H1 (cell line): ENCODE measurements at regions not wholly inside any gene's neighbourhood (a gene's known extent, or its start where the extent isn't known, plus 50 kb on each side); places are given as distances from the start of the nearest gene placed in this dataset.

ENCODE experiments used
- CTCF ChIA-PET: fragments of 300-600 bp; sonication (Branson Sonifier 250); formaldehyde crosslinking; loops from one replicate; lab custom pipeline; 2021; ENCODE audit not compliant: partially characterized antibody; lab: Charles Lee
- POLR2A ChIA-PET: fragments of 300-600 bp; sonication (Branson Sonifier 250); formaldehyde crosslinking; loops from one replicate; lab custom pipeline; 2021; ENCODE audit warnings: inconsistent platforms; ENCODE audit not compliant: partially characterized antibody; lab: Charles Lee
- DNase-seq, 2 experiments: peaks; one replicate each; pipeline versions ENCODE4 v3.0.0 to v3.0.0-alpha.2; 2010 to 2022; ENCODE audit warnings: low spot score in 2 of 2, low read depth in 1 of 2, mixed read lengths in 1 of 2
- FAIRE-seq: peaks from 2 replicates; lab custom pipeline; 2011; peaks lifted over from hg19 to GRCh38; lab: Jason Lieb, UNC
- H2AFZ ChIP-seq: 2 replicates; pipeline ENCODE4 v1.8.1; 2012; ENCODE audit warnings: low read length, inconsistent platforms
- H2AK5ac ChIP-seq: 2 replicates; pipeline ENCODE4 v1.6.1; 2013; ENCODE audit warnings: low read depth, low read length
- H2BK120ac ChIP-seq: replicated peaks from 2 replicates; pipeline ENCODE3; 2013; ENCODE audit warnings: low read depth, low read length, inconsistent platforms
- H2BK12ac ChIP-seq: 2 replicates; pipeline ENCODE4 v1.6.1; 2013; ENCODE audit warnings: low read depth, low read length
- H2BK15ac ChIP-seq: 2 replicates; pipeline ENCODE4 v1.6.1; 2013; ENCODE audit warnings: low read length
- H2BK20ac ChIP-seq: 2 replicates; pipeline ENCODE4 v1.6.1; 2013; ENCODE audit warnings: low read length
- H2BK5ac ChIP-seq: 2 replicates; pipeline ENCODE4 v1.6.1; 2013; ENCODE audit warnings: low read depth, low read length
- H3K14ac ChIP-seq: 2 replicates; pipeline ENCODE4 v1.6.1; 2013; ENCODE audit warnings: inconsistent platforms; ENCODE audit not compliant: insufficient read length
- H3K18ac ChIP-seq: 2 replicates; pipeline ENCODE4 v1.6.1; 2013; ENCODE audit warnings: low read length; ENCODE audit errors: extremely low read depth
- H3K23ac ChIP-seq: 2 replicates; pipeline ENCODE4 v1.6.1; 2013; ENCODE audit warnings: inconsistent platforms; ENCODE audit not compliant: insufficient read length
- H3K23me2 ChIP-seq: 2 replicates; pipeline ENCODE4 v1.6.1; 2013; ENCODE audit warnings: low read depth, low read length
- H3K27ac ChIP-seq: 2 replicates; pipeline ENCODE4 v1.6.1; 2011; ENCODE audit warnings: low read depth, low read length, inconsistent platforms
- H3K27me3 ChIP-seq, 4 experiments: replicated peaks in 1 of 4; 1 replicate in 1 of 4; 2 replicates in 3 of 4; pipeline versions ENCODE4 v1.6.1 to v1.8.1; 2011 to 2013; ENCODE audit warnings: low read length in 3 of 4, mild to moderate bottlenecking in 3 of 4, inconsistent platforms in 2 of 4, mixed read lengths in 2 of 4, moderate library complexity in 1 of 4; ENCODE audit not compliant: control insufficient read depth in 3 of 4, insufficient read depth in 3 of 4; ENCODE audit errors: extremely low read depth in 1 of 4
- H3K36me3 ChIP-seq, 4 experiments: 2 replicates each; pipeline versions ENCODE4 v1.6.1 to v1.8.1; 2011 to 2013; ENCODE audit warnings: mild to moderate bottlenecking in 4 of 4, low read length in 3 of 4, moderate library complexity in 2 of 4, control low read depth in 1 of 4, inconsistent platforms in 1 of 4; ENCODE audit not compliant: insufficient read depth in 4 of 4, control insufficient read depth in 2 of 4
- H3K4ac ChIP-seq: replicated peaks from 2 replicates; pipeline ENCODE3; 2013; ENCODE audit warnings: low read length, low read depth, mixed read lengths, inconsistent platforms; ENCODE audit not compliant: insufficient read length
- H3K4me1 ChIP-seq, 4 experiments: replicated peaks in 1 of 4; 1 replicate in 1 of 4; 2 replicates in 3 of 4; pipeline versions ENCODE4 v1.6.1 to v1.8.1; 2011 to 2013; ENCODE audit warnings: low read length in 3 of 4, inconsistent platforms in 2 of 4, mixed read lengths in 1 of 4; ENCODE audit not compliant: insufficient read depth in 4 of 4, control insufficient read depth in 3 of 4
- H3K4me2 ChIP-seq, 2 experiments: 2 replicates each; pipeline versions ENCODE4 v1.6.1 to v1.8.1; 2011 to 2013; ENCODE audit warnings: low read depth in 2 of 2, low read length in 2 of 2, control low read depth in 1 of 2, inconsistent platforms in 1 of 2, mild to moderate bottlenecking in 1 of 2; ENCODE audit not compliant: insufficient read depth in 1 of 2
- H3K4me3 ChIP-seq, 4 experiments: fragments of 200-600, 300-600 bp in 1 of 4; sonication (generic), shearing (Covaris generic), sonication (Bioruptor Twin) in 1 of 4; 2 replicates each; pipeline versions ENCODE4 v1.5.1 to v1.8.1; 2011 to 2016; ENCODE audit warnings: low read length in 4 of 4, low read depth in 3 of 4, control low read depth in 2 of 4, inconsistent platforms in 2 of 4, mild to moderate bottlenecking in 2 of 4, mixed read lengths in 1 of 4, moderate library complexity in 1 of 4; ENCODE audit not compliant: insufficient read depth in 2 of 4; ENCODE audit errors: extremely low read depth in 1 of 4
- H3K56ac ChIP-seq: replicated peaks from 2 replicates; pipeline ENCODE3; 2013; ENCODE audit warnings: low read depth, mild to moderate bottlenecking, mixed read lengths, low read length, inconsistent platforms; ENCODE audit not compliant: insufficient read length
- H3K79me1 ChIP-seq: 2 replicates; pipeline ENCODE4 v1.6.1; 2013; ENCODE audit warnings: low read depth, low read length, control low read depth
- H3K79me2 ChIP-seq, 2 experiments: 2 replicates each; pipeline versions ENCODE4 v1.6.1 to v1.8.1; 2012 to 2013; ENCODE audit warnings: low read length in 2 of 2, mild to moderate bottlenecking in 2 of 2, inconsistent platforms in 1 of 2; ENCODE audit not compliant: insufficient read depth in 2 of 2, control insufficient read depth in 1 of 2
- H3K9ac ChIP-seq, 4 experiments: replicated peaks in 1 of 4; 1 replicate in 1 of 4; 2 replicates in 3 of 4; pipeline versions ENCODE4 v1.6.1 to v1.8.1; 2011 to 2013; ENCODE audit warnings: low read depth in 3 of 4, low read length in 3 of 4, control low read depth in 2 of 4, mild to moderate bottlenecking in 2 of 4, moderate library complexity in 2 of 4, inconsistent platforms in 1 of 4; ENCODE audit errors: extremely low read depth in 1 of 4
- H3K9me3 ChIP-seq, 2 experiments: 2 replicates each; pipeline versions ENCODE4 v1.6.1 to v1.8.1; 2012 to 2013; ENCODE audit warnings: mild to moderate bottlenecking in 2 of 2, moderate library complexity in 2 of 2, control low read depth in 1 of 2, inconsistent platforms in 1 of 2, low read depth in 1 of 2, low read length in 1 of 2, mixed read lengths in 1 of 2; ENCODE audit not compliant: insufficient read depth in 2 of 2
- H4K20me1 ChIP-seq, 2 experiments: replicated peaks in 1 of 2; 2 replicates each; pipeline versions ENCODE3 to v1.8.1; 2011 to 2013; ENCODE audit warnings: inconsistent platforms in 2 of 2, low read length in 2 of 2, mild to moderate bottlenecking in 1 of 2; ENCODE audit not compliant: insufficient read depth in 2 of 2, control insufficient read depth in 1 of 2
- H4K5ac ChIP-seq: 2 replicates; pipeline ENCODE4 v1.6.1; 2013; ENCODE audit warnings: low read length, low read depth, mixed read lengths, inconsistent platforms; ENCODE audit not compliant: insufficient read length
- H4K8ac ChIP-seq: 2 replicates; pipeline ENCODE4 v1.8.0; 2013; ENCODE audit warnings: mild to moderate bottlenecking, moderate library complexity, low read length, inconsistent platforms; ENCODE audit not compliant: insufficient read depth; ENCODE audit errors: extremely low read depth
- H4K91ac ChIP-seq: replicated peaks from 2 replicates; pipeline ENCODE3; 2013; ENCODE audit warnings: low read length, mixed read lengths, inconsistent platforms; ENCODE audit not compliant: insufficient read length
- CEBPB ChIP-seq: IDR thresholded peaks from 2 replicates; pipeline ENCODE4 v1.6.1; 2012; ENCODE audit warnings: low read depth, low read length
- CHD1 ChIP-seq: IDR thresholded peaks from 2 replicates; pipeline ENCODE4 v1.6.1; 2012; ENCODE audit warnings: low read depth, low read length, improper control_type of control experiment
- GABPA ChIP-seq: IDR thresholded peaks from 2 replicates; pipeline ENCODE4 v1.6.1; 2011; ENCODE audit warnings: mild to moderate bottlenecking, low read length, moderate library complexity, borderline replicate concordance; ENCODE audit not compliant: insufficient read depth
- GTF2F1 ChIP-seq: IDR thresholded peaks from 2 replicates; pipeline ENCODE4 v1.6.1; 2012; ENCODE audit warnings: low read depth, low read length, improper control_type of control experiment, borderline replicate concordance
- HDAC6 ChIP-seq: IDR thresholded peaks from one replicate; pipeline ENCODE4 v1.7.1; 2012; ENCODE audit warnings: low read depth, mild to moderate bottlenecking, inconsistent platforms, low read length, moderate library complexity
- PHF8 ChIP-seq: fragments of 200-600 bp; sonication (generic); conservative IDR thresholded peaks from 2 replicates; pipeline ENCODE4 v1.7.1; 2012; ENCODE audit warnings: low read depth, mild to moderate bottlenecking, inconsistent platforms, low read length, moderate library complexity
- POLR2A ChIP-seq, 2 experiments: IDR thresholded peaks; 1 replicate in 1 of 2; 2 replicates in 1 of 2; pipeline ENCODE4 v1.6.1; 2011; ENCODE audit warnings: low read depth in 2 of 2, low read length in 2 of 2, mild to moderate bottlenecking in 2 of 2; ENCODE audit errors: control extremely low read depth in 1 of 2
- RFX5 ChIP-seq: IDR thresholded peaks from 2 replicates; pipeline ENCODE4 v1.6.1; 2011; ENCODE audit warnings: low read depth, low read length, improper control_type of control experiment, borderline replicate concordance
- RXRA ChIP-seq: IDR thresholded peaks from 2 replicates; pipeline ENCODE4 v1.6.1; 2011; ENCODE audit warnings: low read depth, mild to moderate bottlenecking, low read length, moderate library complexity; ENCODE audit not compliant: insufficient read depth
- SIN3A ChIP-seq, 2 experiments: IDR thresholded peaks in 1 of 2; conservative IDR thresholded peaks in 1 of 2; 2 replicates each; pipeline ENCODE4 v1.6.1; 2011 to 2012; ENCODE audit warnings: low read length in 2 of 2, improper control_type of control experiment in 1 of 2, low read depth in 1 of 2, mild to moderate bottlenecking in 1 of 2
- SP1 ChIP-seq: IDR thresholded peaks from 2 replicates; pipeline ENCODE4 v1.6.1; 2011; ENCODE audit warnings: low read depth, low read length
- SP2 ChIP-seq: IDR thresholded peaks from 2 replicates; pipeline ENCODE4 v1.6.1; 2012; ENCODE audit warnings: mild to moderate bottlenecking, low read length, inconsistent platforms
- SRF ChIP-seq: IDR thresholded peaks from 2 replicates; pipeline ENCODE4 v1.6.1; 2011; ENCODE audit warnings: mild to moderate bottlenecking, low read depth, low read length, moderate library complexity
- WGBS, 2 experiments: shearing (Covaris generic) in 1 of 2; methylation state at CpG; one replicate each; pipeline versions ENCODE4 v1.1.6 to v1.1.7; 2013 to 2015; ENCODE audit warnings: low lambda C conversion rate in 2 of 2, mixed read lengths in 2 of 2, inconsistent platforms in 1 of 2, low coverage in 1 of 2, missing lambda C conversion rate in 1 of 2; ENCODE audit not compliant: insufficient replicate concordance in 2 of 2, insufficient coverage in 1 of 2, insufficient read length in 1 of 2; ENCODE audit errors: extremely low coverage in 1 of 2, missing lambda C conversion rate in 1 of 2; 5-methylcytosine and 5-hydroxymethylcytosine counted together
- TF ChIP-seq, protein P1 (sequence below): IDR thresholded peaks from 2 replicates; pipeline ENCODE4 v1.6.1; 2012; ENCODE audit warnings: inconsistent platforms
- TF ChIP-seq, protein P2 (sequence below): IDR thresholded peaks from 2 replicates; pipeline ENCODE4 v1.6.1; 2011; ENCODE audit warnings: low read length, improper control_type of control experiment

DNA sequence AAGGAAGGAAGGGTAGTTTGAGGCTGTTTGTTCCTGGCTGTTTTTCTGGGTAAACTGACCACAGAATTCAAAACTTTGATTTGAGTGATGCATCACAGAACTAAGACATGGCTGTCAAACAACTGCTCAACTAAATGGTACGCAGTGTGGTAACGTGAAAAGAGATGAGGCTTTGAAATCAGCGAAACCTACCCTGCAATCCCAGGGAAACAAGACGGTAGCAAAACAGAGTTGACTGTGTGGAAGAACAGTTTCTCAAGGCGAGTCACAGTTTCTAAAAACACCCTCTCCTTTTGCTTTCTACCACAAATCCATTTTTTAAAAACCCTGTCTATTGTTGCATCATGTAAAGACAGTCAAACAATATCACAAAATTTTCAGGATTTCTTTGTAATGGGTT lies 156.0 kb upstream of the MAF start:
- Histone ChIP-seq H2BK15ac (no peak overlapping the region), H3K9me3 (no peaks in the 10 kb centered on the region), H2AFZ (no peak overlapping the region), H3K27ac (no peak overlapping the region), H3K4me3 (no peak overlapping the region), H2BK120ac (no peak overlapping the region), H2BK20ac (no peak overlapping the region), H3K18ac (no peak overlapping the region), H2BK12ac (no peak overlapping the region), H3K56ac (no peak overlapping the region), H4K20me1 (no peaks in the 10 kb centered on the region), H4K5ac (no peak overlapping the region), H3K4me1 (no peaks in the 10 kb centered on the region), H4K8ac (no peak overlapping the region), H2BK5ac (no peak overlapping the region), H2AK5ac (no peak overlapping the region), H3K79me1 (no peaks in the 10 kb centered on the region), H3K79me2 (no peaks in the 10 kb centered on the region), H3K27me3 (no peaks in the 10 kb centered on the region), H3K36me3 (no peaks in the 10 kb centered on the region), H3K9ac (no peak overlapping the region), H3K23me2 (no peaks in the 10 kb centered on the region), H3K23ac (no peak overlapping the region), H3K4ac (no peak overlapping the region), H3K4me2 (no peak overlapping the region), H3K14ac (no peak overlapping the region), H4K91ac (no peak overlapping the region)
- CTCF ChIA-PET: no interaction called here
- no peak for DNase-seq
- POLR2A ChIA-PET: no interaction called here
- no peak for FAIRE-seq
- 92% methylated on average over 5 of the region's 5 CpGs; no CpG with 5 or more reads in 1 of the 2 experiments for WGBS, 2 experiments
- no peak for TF ChIP-seq SRF
- TF ChIP-seq HDAC6: no peak
- TF ChIP-seq GABPA: no peak
- no peak for TF ChIP-seq PHF8
- TF ChIP-seq POLR2A (IDR thresholded peaks at IDR 0.05; ENCODE audit: control extremely low read depth in 1 of 2, low read depth in 2 of 2, low read length in 2 of 2): no peak
- TF ChIP-seq SP1: no peak
- TF ChIP-seq, protein P1, sequence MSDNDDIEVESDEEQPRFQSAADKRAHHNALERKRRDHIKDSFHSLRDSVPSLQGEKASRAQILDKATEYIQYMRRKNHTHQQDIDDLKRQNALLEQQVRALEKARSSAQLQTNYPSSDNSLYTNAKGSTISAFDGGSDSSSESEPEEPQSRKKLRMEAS: no peak
- TF ChIP-seq GTF2F1: no peak
- no peak for TF ChIP-seq RXRA
- TF ChIP-seq, protein P2, sequence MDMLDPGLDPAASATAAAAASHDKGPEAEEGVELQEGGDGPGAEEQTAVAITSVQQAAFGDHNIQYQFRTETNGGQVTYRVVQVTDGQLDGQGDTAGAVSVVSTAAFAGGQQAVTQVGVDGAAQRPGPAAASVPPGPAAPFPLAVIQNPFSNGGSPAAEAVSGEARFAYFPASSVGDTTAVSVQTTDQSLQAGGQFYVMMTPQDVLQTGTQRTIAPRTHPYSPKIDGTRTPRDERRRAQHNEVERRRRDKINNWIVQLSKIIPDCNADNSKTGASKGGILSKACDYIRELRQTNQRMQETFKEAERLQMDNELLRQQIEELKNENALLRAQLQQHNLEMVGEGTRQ: no peak
- no peak for TF ChIP-seq SIN3A (conservative IDR thresholded peaks at IDR 0.05 in 1 of 2, IDR thresholded peaks at IDR 0.05 in 1 of 2; ENCODE audit: low read depth in 1 of 2, low read length in 2 of 2)
- TF ChIP-seq CEBPB: no peak
- TF ChIP-seq RFX5: no peak
- TF ChIP-seq CHD1: no peak
- no peak for TF ChIP-seq SP2
